NCI-H1694 treated with DMSO at 0.1 percent for 48 hours (cell line): ENCODE measurements at regions not wholly inside any gene's neighbourhood (a gene's known extent, or its start where the extent isn't known, plus 50 kb on each side); places are given as distances from the start of the nearest gene placed in this dataset.

Source experiments
- DNase-seq: peaks from one replicate; lab custom pipeline; 2025; lab: John Stamatoyannopoulos, UW

GRCh38 chr1:198904321-198904720 lies 265.5 kb downstream of the PTPRC start:
- DNase-seq, result no peak

GRCh38 chr1:198906739-198907422 lies 268.0 kb downstream of the PTPRC start:
- no peak for DNase-seq

- DNase-seq, result no peak
These were observed 268.5 kb downstream of the PTPRC start for GRCh38 chr1:198907423-198907746.

- DNase-seq, result no peak
These were observed 270.2 kb downstream of the PTPRC start for GRCh38 chr1:198908995-198909394.

GRCh38 chr1:198909973-198910372 lies 271.1 kb downstream of the PTPRC start:
- DNase-seq, result no peak

- DNase-seq, result no peak
These were observed 272.0 kb downstream of the PTPRC start for GRCh38 chr1:198910816-198911215.

- no peak for DNase-seq
These were observed 273.2 kb downstream of the PTPRC start for GRCh38 chr1:198912046-198912445.

GRCh38 chr1:198913667-198914066 lies 274.8 kb downstream of the PTPRC start:
- DNase-seq, result no peak

- no peak for DNase-seq
These were observed 276.7 kb downstream of the PTPRC start for GRCh38 chr1:198915327-198916231.

GRCh38 chr1:198917226-198917625 lies 278.4 kb downstream of the PTPRC start:
- DNase-seq, result no peak

- no peak for DNase-seq
These were observed 280.1 kb downstream of the PTPRC start for GRCh38 chr1:198918920-198919319.

- DNase-seq, result no peak
These were observed 281.0 kb downstream of the PTPRC start for GRCh38 chr1:198919667-198920398.

GRCh38 chr1:198922638-198923430 lies 284.0 kb downstream of the PTPRC start:
- no peak for DNase-seq

GRCh38 chr1:198923993-198924392 lies 285.2 kb downstream of the PTPRC start:
- no peak for DNase-seq

GRCh38 chr1:198925567-198925966 lies 286.7 kb downstream of the PTPRC start:
- no peak for DNase-seq

GRCh38 chr1:198927129-198927528 lies 288.3 kb downstream of the PTPRC start:
- no peak for DNase-seq

- no peak for DNase-seq
These were observed 290.3 kb downstream of the PTPRC start for GRCh38 chr1:198929111-198929604.

- DNase-seq, result no peak
These were observed 291.2 kb downstream of the PTPRC start for GRCh38 chr1:198929961-198930599.

GRCh38 chr1:198932351-198932991 lies 293.6 kb downstream of the PTPRC start:
- no peak for DNase-seq

- no peak for DNase-seq
These were observed 294.8 kb downstream of the PTPRC start for GRCh38 chr1:198933515-198934222.
